Coronary artery (tissue), 2 donors: ENCODE measurements at regions not wholly inside any gene's neighbourhood (a gene's known extent, or its start where the extent isn't known, plus 50 kb on each side); places are given as distances from the start of the nearest gene placed in this dataset.
A peak's percentile ranks its signal among the peaks of the same experiment; 100 is the strongest.

ENCODE experiments used
- DNase-seq: peaks from one replicate; pipeline ENCODE4 v3.0.0-alpha.2; 2017; ENCODE audit warnings: low spot score
- H3K27ac ChIP-seq, 2 donors: fragments of 200-600 bp; sonication (generic); one replicate each; pipeline ENCODE4 v1.5.1; 2016 to 2019
- H3K4me3 ChIP-seq: fragments of 200-600 bp; sonication (generic); 2 replicates; pipeline ENCODE4 v1.5.1; 2016; ENCODE audit warnings: mild to moderate bottlenecking, moderate library complexity
- CTCF ChIP-seq: fragments of 200-600 bp; sonication (generic); IDR thresholded peaks from one replicate; pipeline ENCODE4 v1.5.1; 2019; ENCODE audit warnings: antibody characterized with exemption

- no peak overlapping the region for H3K4me3 ChIP-seq
- no peak for TF ChIP-seq CTCF
- no peak for DNase-seq
Measured at GRCh38 chr18:5061785-5062184, 135.3 kb downstream of the AKAIN1 start.

GRCh38 chr18:5060543-5060942, 136.5 kb downstream of the AKAIN1 start:
- no peak for DNase-seq
- no peak for TF ChIP-seq CTCF
- no peak overlapping the region for H3K27ac ChIP-seq
- H3K4me3 ChIP-seq = no peak overlapping the region

More at GRCh38 chr18:5061785-5062184, 135.3 kb downstream of the AKAIN1 start:
- H3K27ac ChIP-seq = no peak overlapping the region

- Histone ChIP-seq H3K4me3 (no peak overlapping the region), H3K27ac (no peak overlapping the region)
- TF ChIP-seq CTCF = no peak
- DNase-seq = no peak
Measured at GRCh38 chr18:5059696-5060032, 137.4 kb downstream of the AKAIN1 start.

GRCh38 chr18:5058768-5059695, 138.0 kb downstream of the AKAIN1 start:
- Histone ChIP-seq H3K4me3 (peak overlapping the region; percentile 17), H3K27ac (peak overlapping the region in 1 of 2 donors; percentile 45)
- TF ChIP-seq CTCF = no peak
- DNase-seq = no peak

- Histone ChIP-seq H3K27ac (no peak overlapping the region), H3K4me3 (no peak overlapping the region)
- TF ChIP-seq CTCF = peak; percentile 71
- DNase-seq = no peak
Measured at GRCh38 chr18:5057386-5058348, 139.4 kb downstream of the AKAIN1 start.

GRCh38 chr18:5052491-5052890, 144.6 kb downstream of the AKAIN1 start:
- no peak overlapping the region for H3K4me3 ChIP-seq
- DNase-seq = no peak
- H3K27ac ChIP-seq = no peak overlapping the region
- no peak for TF ChIP-seq CTCF
